ENCODE measurements at regions not wholly inside any gene's neighbourhood (a gene's known extent, or its start where the extent isn't known, plus 50 kb on each side); places are given as distances from the start of the nearest gene placed in this dataset.
"Not testable (repeated sequence)": the region's sequence is repeated elsewhere in the genome, so short reads cannot be mapped to it uniquely, and the experiment has no call there.

DNA sequence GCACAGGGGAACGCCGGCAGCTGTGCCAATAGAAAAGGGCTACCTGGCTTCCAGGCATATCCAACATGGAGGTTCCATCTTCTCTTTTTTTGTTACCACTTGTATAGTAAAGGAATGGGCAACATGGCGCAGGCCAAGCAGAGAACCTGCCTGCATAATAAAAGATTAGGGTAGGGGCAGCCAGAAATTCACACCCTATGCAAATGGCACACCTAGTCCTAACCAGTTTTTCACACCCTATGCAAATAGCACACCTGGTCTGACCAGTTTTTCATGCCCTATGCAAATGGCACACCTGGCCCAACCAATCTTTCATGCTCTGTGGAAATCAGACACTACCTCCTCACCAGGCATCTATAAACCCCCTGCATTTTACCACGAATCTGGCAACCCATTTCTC, 369.5 kb downstream of the IPMK start:
- Mint-ChIP-seq H3K9me3 (ENCODE audit: unreplicated experiment) (no peaks in the 10 kb centered on the region), H3K4me3 (ENCODE audit: unreplicated experiment) (no peak overlapping the region), H3K36me3 (ENCODE audit: low read depth, unreplicated experiment) (no peaks in the 10 kb centered on the region), H3K27me3 (ENCODE audit: unreplicated experiment) (no peaks in the 10 kb centered on the region), H3K4me1 (ENCODE audit: unreplicated experiment) (no peaks in the 10 kb centered on the region), H3K27ac (ENCODE audit: unreplicated experiment) (no peak overlapping the region)
- TF ChIP-seq, protein P1, sequence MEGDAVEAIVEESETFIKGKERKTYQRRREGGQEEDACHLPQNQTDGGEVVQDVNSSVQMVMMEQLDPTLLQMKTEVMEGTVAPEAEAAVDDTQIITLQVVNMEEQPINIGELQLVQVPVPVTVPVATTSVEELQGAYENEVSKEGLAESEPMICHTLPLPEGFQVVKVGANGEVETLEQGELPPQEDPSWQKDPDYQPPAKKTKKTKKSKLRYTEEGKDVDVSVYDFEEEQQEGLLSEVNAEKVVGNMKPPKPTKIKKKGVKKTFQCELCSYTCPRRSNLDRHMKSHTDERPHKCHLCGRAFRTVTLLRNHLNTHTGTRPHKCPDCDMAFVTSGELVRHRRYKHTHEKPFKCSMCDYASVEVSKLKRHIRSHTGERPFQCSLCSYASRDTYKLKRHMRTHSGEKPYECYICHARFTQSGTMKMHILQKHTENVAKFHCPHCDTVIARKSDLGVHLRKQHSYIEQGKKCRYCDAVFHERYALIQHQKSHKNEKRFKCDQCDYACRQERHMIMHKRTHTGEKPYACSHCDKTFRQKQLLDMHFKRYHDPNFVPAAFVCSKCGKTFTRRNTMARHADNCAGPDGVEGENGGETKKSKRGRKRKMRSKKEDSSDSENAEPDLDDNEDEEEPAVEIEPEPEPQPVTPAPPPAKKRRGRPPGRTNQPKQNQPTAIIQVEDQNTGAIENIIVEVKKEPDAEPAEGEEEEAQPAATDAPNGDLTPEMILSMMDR (IDR thresholded peaks at IDR 0.05; ENCODE audit: unreplicated experiment) = no peak
- DNase-seq (ENCODE audit: low spot score) = no peak

DNA sequence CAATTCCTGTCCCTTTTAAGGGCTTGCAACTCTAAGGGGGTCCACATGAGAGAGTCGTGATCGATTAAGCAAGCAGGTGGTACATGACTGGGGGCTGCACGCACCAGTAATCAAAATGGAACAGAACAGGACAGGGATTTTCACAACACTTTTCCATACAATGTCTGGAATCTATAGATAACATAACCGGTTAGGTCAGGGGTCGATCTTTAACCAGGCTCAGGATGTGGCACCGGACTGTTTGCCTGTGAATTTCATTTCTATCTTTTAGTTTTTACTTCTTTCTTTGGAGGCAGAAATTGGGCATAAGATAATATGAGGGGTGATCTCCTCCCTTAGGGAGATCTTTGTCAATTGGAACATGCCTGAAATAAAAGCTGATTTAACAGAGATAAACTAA, 370.1 kb downstream of the IPMK start:
- H3K27ac Mint-ChIP-seq (ENCODE audit: unreplicated experiment) = no peak overlapping the region
- no peak overlapping the region for H3K4me3 Mint-ChIP-seq (ENCODE audit: unreplicated experiment)
- no peak for DNase-seq (ENCODE audit: low spot score)
- TF ChIP-seq, protein P1 (IDR thresholded peaks at IDR 0.05; ENCODE audit: unreplicated experiment) = no peak
- H3K27me3 Mint-ChIP-seq (ENCODE audit: unreplicated experiment) = no peaks in the 10 kb centered on the region
- H3K4me1 Mint-ChIP-seq (ENCODE audit: unreplicated experiment) = no peaks in the 10 kb centered on the region
- no peaks in the 10 kb centered on the region for H3K9me3 Mint-ChIP-seq (ENCODE audit: unreplicated experiment)
- no peaks in the 10 kb centered on the region for H3K36me3 Mint-ChIP-seq (ENCODE audit: low read depth, unreplicated experiment)

DNA sequence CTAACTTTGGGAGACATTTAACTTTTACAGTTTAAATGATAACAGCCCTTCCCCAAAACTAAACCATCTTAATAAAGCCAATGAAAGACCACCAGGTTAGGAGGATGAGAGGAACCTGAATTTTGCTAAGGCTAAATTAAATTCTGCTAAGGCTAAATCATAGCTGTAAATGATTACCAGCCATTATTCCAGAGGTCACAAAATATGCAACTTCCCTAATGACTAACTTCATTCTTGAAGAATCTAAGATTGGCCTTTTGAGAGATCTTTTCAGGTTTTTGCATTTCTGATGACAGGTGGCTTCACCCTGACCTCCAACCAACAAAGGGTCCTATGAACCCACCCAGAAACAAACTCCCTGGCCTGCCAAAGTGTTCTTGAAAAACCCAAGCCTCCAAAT, 373.3 kb downstream of the IPMK start:
- Mint-ChIP-seq H3K4me1 (ENCODE audit: unreplicated experiment) (no peaks in the 10 kb centered on the region), H3K4me3 (ENCODE audit: unreplicated experiment) (no peak overlapping the region), H3K27me3 (ENCODE audit: unreplicated experiment) (peaks cover 2% of the 10 kb centered on the region), H3K27ac (ENCODE audit: unreplicated experiment) (no peak overlapping the region), H3K36me3 (ENCODE audit: low read depth, unreplicated experiment) (no peaks in the 10 kb centered on the region), H3K9me3 (ENCODE audit: unreplicated experiment) (no peaks in the 10 kb centered on the region)
- DNase-seq (ENCODE audit: low spot score) = no peak
- TF ChIP-seq, protein P1 (IDR thresholded peaks at IDR 0.05; ENCODE audit: unreplicated experiment) = no peak

DNA sequence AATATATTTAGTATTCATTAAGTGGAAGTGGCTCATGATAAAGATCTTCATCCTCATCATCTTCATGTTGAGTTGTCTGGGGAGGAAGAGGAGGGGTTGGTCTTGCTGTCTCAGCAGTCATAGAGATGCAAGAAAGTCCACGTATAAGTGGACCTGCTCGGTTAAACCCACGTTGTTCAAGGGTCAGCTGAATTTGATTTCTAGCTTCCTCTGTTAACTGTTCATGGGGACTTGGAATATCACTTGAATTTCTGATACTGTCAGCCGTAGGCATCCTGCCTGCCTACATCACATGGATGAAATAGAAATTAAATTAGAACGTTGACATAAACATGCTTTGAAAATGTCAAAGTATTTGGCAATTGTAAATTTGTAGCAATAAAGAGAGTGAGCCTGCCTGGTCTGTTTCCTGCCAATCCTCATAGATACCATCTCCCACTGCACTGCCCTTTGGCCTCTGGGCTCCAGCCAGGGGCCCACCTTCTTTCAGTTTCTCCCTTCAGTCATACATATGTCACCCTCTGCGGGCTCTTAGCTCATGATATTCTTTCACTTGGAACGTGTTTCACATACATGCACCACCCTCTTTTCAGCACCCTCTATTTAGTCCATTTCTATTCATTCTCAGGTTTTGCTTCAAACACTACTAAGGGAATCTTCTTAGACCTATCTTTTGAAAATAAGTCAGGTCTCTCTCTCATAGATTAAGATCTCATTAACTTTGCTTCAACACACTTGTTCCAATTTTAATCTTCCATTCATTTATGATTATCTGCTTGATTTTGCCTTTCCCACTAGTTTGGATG, 376.3 kb downstream of the IPMK start:
- H3K4me3 Mint-ChIP-seq (ENCODE audit: unreplicated experiment) = no peak overlapping the region
- H3K9me3 Mint-ChIP-seq (ENCODE audit: unreplicated experiment) = no peaks in the 10 kb centered on the region
- H3K36me3 Mint-ChIP-seq (ENCODE audit: low read depth, unreplicated experiment) = no peaks in the 10 kb centered on the region
- no peaks in the 10 kb centered on the region for H3K4me1 Mint-ChIP-seq (ENCODE audit: unreplicated experiment)
- TF ChIP-seq, protein P1 (IDR thresholded peaks at IDR 0.05; ENCODE audit: unreplicated experiment) = no peak
- H3K27ac Mint-ChIP-seq (ENCODE audit: unreplicated experiment) = no peak overlapping the region
- peaks cover 2% of the 10 kb centered on the region for H3K27me3 Mint-ChIP-seq (ENCODE audit: unreplicated experiment)
- no peak for DNase-seq (ENCODE audit: low spot score)

DNA sequence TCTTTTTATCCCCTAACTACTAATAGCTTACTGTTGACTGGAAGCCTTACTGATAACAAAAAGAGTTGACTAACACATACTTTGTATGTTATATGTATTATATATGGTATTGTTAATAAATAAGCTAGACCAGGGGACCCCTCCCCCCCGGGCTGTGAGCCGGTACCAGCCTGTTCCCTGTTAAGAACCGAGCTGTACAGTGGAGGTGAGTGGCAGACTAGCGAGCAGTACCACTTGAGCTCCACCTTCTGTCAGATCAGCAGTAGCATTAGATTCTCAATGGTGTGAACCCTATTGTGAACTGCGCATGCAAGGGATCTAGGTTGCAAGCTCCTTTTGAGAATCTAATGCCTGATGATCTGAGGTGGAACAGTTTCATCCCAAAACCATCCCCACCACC, 377.0 kb downstream of the IPMK start:
- Mint-ChIP-seq H3K9me3 (ENCODE audit: unreplicated experiment) (no peaks in the 10 kb centered on the region), H3K4me1 (ENCODE audit: unreplicated experiment) (no peaks in the 10 kb centered on the region), H3K4me3 (ENCODE audit: unreplicated experiment) (no peak overlapping the region), H3K27ac (ENCODE audit: unreplicated experiment) (no peak overlapping the region), H3K27me3 (ENCODE audit: unreplicated experiment) (peaks cover 2% of the 10 kb centered on the region), H3K36me3 (ENCODE audit: low read depth, unreplicated experiment) (no peaks in the 10 kb centered on the region)
- TF ChIP-seq, protein P1 (IDR thresholded peaks at IDR 0.05; ENCODE audit: unreplicated experiment) = no peak
- no peak for DNase-seq (ENCODE audit: low spot score)

DNA sequence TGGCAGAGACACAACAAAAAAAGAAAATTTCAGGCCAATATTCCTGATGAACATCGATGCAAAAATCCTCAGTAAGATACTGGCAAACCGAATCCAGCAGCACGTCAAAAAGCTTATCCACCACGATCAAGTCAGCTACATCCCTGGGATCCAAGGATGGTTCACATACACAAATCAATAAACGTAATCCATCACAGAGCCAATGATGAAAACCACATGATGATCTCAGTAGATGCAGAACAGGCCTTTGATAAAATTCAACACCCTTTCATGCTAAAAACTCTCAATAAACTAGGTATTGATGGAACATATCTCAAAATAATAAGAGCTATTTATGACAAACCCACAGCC, 382.1 kb downstream of the IPMK start:
- not testable (repeated sequence) for H3K9me3 Mint-ChIP-seq (ENCODE audit: unreplicated experiment); H3K4me3 Mint-ChIP-seq (ENCODE audit: unreplicated experiment); H3K36me3 Mint-ChIP-seq (ENCODE audit: low read depth, unreplicated experiment); H3K4me1 Mint-ChIP-seq (ENCODE audit: unreplicated experiment); H3K27me3 Mint-ChIP-seq (ENCODE audit: unreplicated experiment); DNase-seq (ENCODE audit: low spot score); H3K27ac Mint-ChIP-seq (ENCODE audit: unreplicated experiment)

Data from endothelial cell (in vitro differentiated cells).